ENCODE measurements at regions not wholly inside any gene's neighbourhood (a gene's known extent, or its start where the extent isn't known, plus 50 kb on each side); places are given as distances from the start of the nearest gene placed in this dataset.
"Not testable (repeated sequence)": the region's sequence is repeated elsewhere in the genome, so short reads cannot be mapped to it uniquely, and the experiment has no call there.

DNA sequence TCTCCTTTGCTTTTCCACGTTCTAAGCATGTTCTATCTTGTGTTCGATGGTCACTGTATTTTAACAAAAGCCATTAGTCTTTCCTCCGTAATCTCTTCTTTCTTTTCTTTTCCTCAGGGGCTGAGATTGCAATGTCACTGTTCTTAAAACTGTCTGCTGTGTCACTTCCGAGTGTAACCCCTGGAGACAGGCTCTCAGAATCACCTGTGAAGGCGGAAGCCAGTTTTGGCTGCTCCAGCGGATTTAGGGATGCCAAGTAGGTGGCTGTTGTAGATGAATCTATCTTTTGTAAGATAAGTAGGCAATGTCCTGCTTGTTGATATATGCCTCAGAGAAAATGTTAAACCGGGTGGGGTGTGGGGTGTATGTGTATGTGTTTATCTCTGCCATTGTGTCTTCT is 94.7 kb upstream of the L3MBTL4 start:
- intact Hi-C loops (cut with DNase I): no loop called here
- H3K36me3 ChIP-seq (ENCODE audit: control insufficient read depth in 1 of 2, insufficient read depth in 2 of 2, low read length in 1 of 2): no peaks in the 10 kb centered on the region
- no peak for ATAC-seq (ENCODE audit: low FRiP score)

DNA sequence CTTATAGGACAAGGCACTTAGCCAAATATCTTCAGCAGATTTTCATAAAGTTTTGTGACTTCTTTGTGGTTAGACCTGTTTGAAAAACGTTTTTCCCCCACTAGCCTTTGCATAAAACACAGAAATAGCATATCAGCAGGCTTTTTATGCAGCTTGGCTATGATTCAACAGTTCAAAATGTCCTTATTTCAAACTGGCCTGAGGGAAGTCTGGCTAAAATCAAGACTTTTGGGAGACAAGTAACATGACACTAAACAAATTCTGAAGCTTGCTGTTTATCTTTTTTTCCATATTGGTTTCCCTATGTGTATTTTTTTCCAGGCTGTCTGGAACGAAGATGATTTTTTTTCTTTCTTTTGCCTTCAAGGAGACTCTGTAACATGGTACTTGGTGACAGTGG is 95.1 kb upstream of the L3MBTL4 start:
- ATAC-seq (ENCODE audit: low FRiP score) (no peak), DNase-seq (no peak)
- H3K36me3 ChIP-seq (ENCODE audit: control insufficient read depth in 1 of 2, insufficient read depth in 2 of 2, low read length in 1 of 2): no peaks in the 10 kb centered on the region
- no peaks in the 10 kb centered on the region for H3K4me1 ChIP-seq (ENCODE audit: control insufficient read depth in 1 of 2, insufficient read depth in 2 of 2, low read length in 2 of 2)
- intact Hi-C loops (cut with DNase I): no loop called here
- H3K9me3 ChIP-seq (ENCODE audit: control insufficient read depth, low read length): no peaks in the 10 kb centered on the region
- H3K4me3 ChIP-seq (ENCODE audit: low read length in 2 of 2): no peak overlapping the region
- 0 to 2% methylated on average over 2 of the region's 2 CpGs for WGBS, 2 donors
- H3K27me3 ChIP-seq (ENCODE audit: control insufficient read depth in 1 of 2, insufficient read depth in 2 of 2, low read length in 1 of 2): no peaks in the 10 kb centered on the region
- H3K27ac ChIP-seq (ENCODE audit: low read depth in 1 of 2, low read length in 2 of 2): no peak overlapping the region

More for the DNA sequence above, 94.7 kb upstream of the L3MBTL4 start:
- Histone ChIP-seq H3K4me1 (ENCODE audit: control insufficient read depth in 1 of 2, insufficient read depth in 2 of 2, low read length in 2 of 2) (no peaks in the 10 kb centered on the region), H3K27me3 (ENCODE audit: control insufficient read depth in 1 of 2, insufficient read depth in 2 of 2, low read length in 1 of 2) (no peaks in the 10 kb centered on the region), H3K27ac (ENCODE audit: low read depth in 1 of 2, low read length in 2 of 2) (no peak overlapping the region), H3K9me3 (ENCODE audit: control insufficient read depth, low read length) (no peaks in the 10 kb centered on the region), H3K4me3 (ENCODE audit: low read length in 2 of 2) (no peak overlapping the region)
- no peak for DNase-seq
- WGBS, 2 donors: 42 to 47% methylated on average over 7 of the region's 7 CpGs

DNA sequence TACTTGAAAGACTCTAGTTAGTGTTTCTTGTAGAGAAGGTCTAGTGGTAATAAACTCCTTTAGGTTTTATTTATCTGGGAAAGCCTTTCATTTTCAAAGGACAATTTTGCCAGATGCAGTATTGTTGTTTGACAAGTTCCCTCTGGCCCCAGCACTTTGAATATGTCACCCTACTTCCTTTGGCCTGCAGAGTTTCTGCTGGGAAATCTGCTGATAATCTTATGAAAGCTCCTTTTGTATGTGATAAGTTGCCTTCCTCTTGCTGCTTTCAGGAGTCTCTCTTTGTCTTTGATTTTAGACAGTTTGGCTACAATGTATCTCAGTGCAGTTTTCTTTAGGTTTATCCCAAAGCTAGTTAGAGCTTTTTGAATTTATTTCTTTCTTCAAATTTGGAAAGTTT is 106.2 kb upstream of the L3MBTL4 start:
- ATAC-seq (ENCODE audit: low FRiP score): no peak
- no peaks in the 10 kb centered on the region for H3K36me3 ChIP-seq (ENCODE audit: control insufficient read depth in 1 of 2, insufficient read depth in 2 of 2, low read length in 1 of 2)
- no peaks in the 10 kb centered on the region for H3K4me1 ChIP-seq (ENCODE audit: control insufficient read depth in 1 of 2, insufficient read depth in 2 of 2, low read length in 2 of 2)
- intact Hi-C loops (cut with DNase I): no loop called here
- H3K27me3 ChIP-seq (ENCODE audit: control insufficient read depth in 1 of 2, insufficient read depth in 2 of 2, low read length in 1 of 2): no peaks in the 10 kb centered on the region
- H3K4me3 ChIP-seq (ENCODE audit: low read length in 2 of 2): no peak overlapping the region
- DNase-seq: no peak
- peaks cover 2% of the 10 kb centered on the region for H3K9me3 ChIP-seq (ENCODE audit: control insufficient read depth, low read length)
- no peak overlapping the region for H3K27ac ChIP-seq (ENCODE audit: low read depth in 1 of 2, low read length in 2 of 2)

DNA sequence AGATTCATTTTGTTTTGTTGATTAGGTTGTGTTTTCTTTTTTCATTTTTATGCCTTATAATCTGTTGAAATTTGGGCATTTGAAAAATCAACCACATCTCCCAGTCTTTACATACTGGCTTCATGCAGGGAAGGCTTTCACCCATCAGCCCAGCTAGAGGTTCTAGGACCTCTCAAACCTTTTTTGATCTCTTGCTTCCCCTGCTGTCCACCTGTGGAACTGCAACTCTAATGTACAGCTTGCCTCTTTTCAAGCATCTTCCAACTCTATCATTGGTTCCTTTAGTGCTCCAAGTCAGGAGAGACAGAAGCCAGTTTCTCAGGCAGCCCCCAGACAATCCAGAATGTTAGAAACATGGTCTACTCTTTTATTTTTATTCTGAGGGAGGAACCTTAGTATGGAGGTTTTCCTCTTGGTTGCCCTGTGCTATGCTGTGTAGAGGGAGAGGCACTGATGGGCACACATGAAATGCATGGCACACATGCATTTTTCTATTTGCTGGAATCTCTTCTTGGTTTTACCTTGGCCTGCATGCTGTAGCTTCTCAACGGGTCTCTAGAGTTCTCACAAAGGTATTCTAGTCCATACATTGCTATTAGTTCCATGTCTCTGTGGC is 107.2 kb upstream of the L3MBTL4 start:
- H3K27ac ChIP-seq (ENCODE audit: low read depth in 1 of 2, low read length in 2 of 2): no peak overlapping the region
- no peak for ATAC-seq (ENCODE audit: low FRiP score)
- no peak overlapping the region for H3K4me3 ChIP-seq (ENCODE audit: low read length in 2 of 2)
- intact Hi-C loops (cut with DNase I): no loop called here
- 52 to 54% methylated on average over 1 of the region's 1 CpG for WGBS, 2 donors
- no peaks in the 10 kb centered on the region for H3K4me1 ChIP-seq (ENCODE audit: control insufficient read depth in 1 of 2, insufficient read depth in 2 of 2, low read length in 2 of 2)
- no peaks in the 10 kb centered on the region for H3K36me3 ChIP-seq (ENCODE audit: control insufficient read depth in 1 of 2, insufficient read depth in 2 of 2, low read length in 1 of 2)
- no peaks in the 10 kb centered on the region for H3K9me3 ChIP-seq (ENCODE audit: control insufficient read depth, low read length)
- no peak for DNase-seq
- no peaks in the 10 kb centered on the region for H3K27me3 ChIP-seq (ENCODE audit: control insufficient read depth in 1 of 2, insufficient read depth in 2 of 2, low read length in 1 of 2)

DNA sequence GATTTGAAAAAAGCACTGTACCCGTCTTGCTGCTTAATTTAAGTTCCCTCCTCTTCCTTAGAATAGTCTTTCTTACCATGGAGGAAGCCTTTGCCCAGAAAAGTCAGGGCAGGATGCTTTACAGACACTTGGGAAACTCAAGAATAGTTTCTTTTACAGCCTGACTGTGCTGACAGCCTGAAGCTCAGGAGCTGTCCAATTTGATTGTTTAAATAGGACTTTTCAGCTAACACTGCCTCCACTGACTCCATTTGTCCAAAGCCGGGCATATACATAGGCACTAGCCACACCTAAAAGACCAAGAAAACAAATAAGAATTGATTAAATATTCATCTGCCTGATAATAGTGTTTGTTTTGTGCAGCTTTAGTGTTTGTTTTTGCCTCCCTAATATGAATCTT is 110.9 kb upstream of the L3MBTL4 start:
- H3K4me3 ChIP-seq (ENCODE audit: low read length in 2 of 2): no peak overlapping the region
- ATAC-seq (ENCODE audit: low FRiP score): no peak
- no peak for DNase-seq
- intact Hi-C loops (cut with DNase I): no loop called here
- WGBS, 2 donors: 18% methylated on average over 2 of the region's 2 CpGs
- H3K4me1 ChIP-seq (ENCODE audit: control insufficient read depth in 1 of 2, insufficient read depth in 2 of 2, low read length in 2 of 2): no peaks in the 10 kb centered on the region
- no peak overlapping the region for H3K27ac ChIP-seq (ENCODE audit: low read depth in 1 of 2, low read length in 2 of 2)
- H3K36me3 ChIP-seq (ENCODE audit: control insufficient read depth in 1 of 2, insufficient read depth in 2 of 2, low read length in 1 of 2): no peaks in the 10 kb centered on the region
- H3K27me3 ChIP-seq (ENCODE audit: control insufficient read depth in 1 of 2, insufficient read depth in 2 of 2, low read length in 1 of 2): no peaks in the 10 kb centered on the region
- peaks cover 1% of the 10 kb centered on the region for H3K9me3 ChIP-seq (ENCODE audit: control insufficient read depth, low read length)

DNA sequence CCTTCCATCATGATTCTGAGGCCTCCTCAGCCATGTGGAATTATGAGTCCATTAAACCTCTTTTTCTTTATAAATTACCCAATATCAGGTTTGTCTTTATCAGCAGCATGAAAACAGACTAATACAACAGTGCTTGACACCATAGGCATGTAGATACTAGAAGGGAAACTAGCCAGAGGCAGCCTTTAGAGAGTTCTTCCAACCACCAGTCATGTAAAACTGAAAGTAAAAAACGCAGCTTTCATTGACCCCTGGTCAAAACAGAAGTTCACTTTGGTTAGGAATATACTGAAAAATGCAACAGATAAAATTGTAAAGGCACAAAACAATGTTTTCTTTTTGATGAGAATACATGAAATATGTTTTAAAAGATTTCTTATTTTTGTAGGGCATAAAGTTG is 122.8 kb upstream of the L3MBTL4 start:
- intact Hi-C loops (cut with DNase I): no loop called here
- H3K27ac ChIP-seq (ENCODE audit: low read depth in 1 of 2, low read length in 2 of 2): no peak overlapping the region
- H3K9me3 ChIP-seq (ENCODE audit: control insufficient read depth, low read length): no peaks in the 10 kb centered on the region
- DNase-seq (no peak), ATAC-seq (ENCODE audit: low FRiP score) (no peak)
- no peaks in the 10 kb centered on the region for H3K27me3 ChIP-seq (ENCODE audit: control insufficient read depth in 1 of 2, insufficient read depth in 2 of 2, low read length in 1 of 2)
- 13 to 31% methylated on average over 1 of the region's 1 CpG for WGBS, 2 donors
- no peaks in the 10 kb centered on the region for H3K4me1 ChIP-seq (ENCODE audit: control insufficient read depth in 1 of 2, insufficient read depth in 2 of 2, low read length in 2 of 2)
- H3K4me3 ChIP-seq (ENCODE audit: low read length in 2 of 2): no peak overlapping the region
- no peaks in the 10 kb centered on the region for H3K36me3 ChIP-seq (ENCODE audit: control insufficient read depth in 1 of 2, insufficient read depth in 2 of 2, low read length in 1 of 2)

DNA sequence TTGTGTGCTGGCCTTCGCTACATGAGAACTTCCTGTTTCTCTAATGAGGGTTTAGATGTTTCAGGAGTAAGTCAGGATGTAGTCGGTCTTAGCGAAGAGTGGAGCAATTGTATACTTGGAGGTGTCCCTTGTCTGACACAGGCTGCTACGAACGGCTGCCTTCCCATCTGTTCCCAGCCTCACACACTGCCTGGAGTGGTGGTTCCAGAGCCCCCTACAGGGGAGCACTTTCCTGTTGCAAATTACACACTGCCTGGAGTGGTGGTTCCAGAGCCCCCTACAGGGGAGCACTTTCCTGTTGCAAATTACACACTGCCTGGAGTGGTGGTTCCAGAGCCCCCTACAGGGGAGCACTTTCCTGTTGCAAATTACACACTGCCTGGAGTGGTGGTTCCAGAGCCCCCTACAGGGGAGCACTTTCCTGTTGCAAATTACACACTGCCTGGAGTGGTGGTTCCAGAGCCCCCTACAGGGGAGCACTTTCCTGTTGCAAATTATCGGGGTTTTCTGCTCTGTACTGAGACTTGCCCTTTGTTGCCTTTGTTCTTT is 126.5 kb upstream of the L3MBTL4 start:
- H3K4me1 ChIP-seq (ENCODE audit: control insufficient read depth in 1 of 2, insufficient read depth in 2 of 2, low read length in 2 of 2); H3K9me3 ChIP-seq (ENCODE audit: control insufficient read depth, low read length); H3K36me3 ChIP-seq (ENCODE audit: control insufficient read depth in 1 of 2, insufficient read depth in 2 of 2, low read length in 1 of 2); H3K4me3 ChIP-seq (ENCODE audit: low read length in 2 of 2); H3K27ac ChIP-seq (ENCODE audit: low read depth in 1 of 2, low read length in 2 of 2); ATAC-seq (ENCODE audit: low FRiP score); intact Hi-C loops (cut with DNase I); DNase-seq; H3K27me3 ChIP-seq (ENCODE audit: control insufficient read depth in 1 of 2, insufficient read depth in 2 of 2, low read length in 1 of 2): not testable (repeated sequence)
- WGBS, 2 donors: 58 to 61% methylated on average over 6 of the region's 6 CpGs

DNA sequence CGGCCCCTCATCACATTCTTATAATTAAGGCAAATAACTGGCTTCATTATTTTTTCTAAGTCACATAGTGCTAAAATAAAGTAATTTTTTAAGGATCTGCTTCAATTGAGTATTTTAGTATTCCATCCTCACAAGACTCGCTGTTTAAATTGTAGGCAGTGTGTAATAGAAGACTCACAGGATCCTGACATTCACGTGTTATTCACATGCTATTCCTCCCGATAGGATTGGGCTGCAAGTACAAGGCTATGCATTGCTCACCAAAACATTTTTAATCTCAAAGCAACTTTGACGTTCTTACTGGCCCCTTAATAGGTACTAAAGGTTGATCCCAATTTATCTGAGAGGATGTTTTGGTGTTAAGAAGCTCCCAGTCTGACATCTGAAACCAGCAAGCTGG is 127.6 kb upstream of the L3MBTL4 start:
- no peak overlapping the region for H3K4me3 ChIP-seq (ENCODE audit: low read length in 2 of 2)
- H3K36me3 ChIP-seq (ENCODE audit: control insufficient read depth in 1 of 2, insufficient read depth in 2 of 2, low read length in 1 of 2): no peaks in the 10 kb centered on the region
- no peak for ATAC-seq (ENCODE audit: low FRiP score)
- H3K9me3 ChIP-seq (ENCODE audit: control insufficient read depth, low read length): no peaks in the 10 kb centered on the region
- no peak for DNase-seq
- no peak overlapping the region for H3K27ac ChIP-seq (ENCODE audit: low read depth in 1 of 2, low read length in 2 of 2)
- intact Hi-C loops (cut with DNase I): no loop called here
- no peaks in the 10 kb centered on the region for H3K27me3 ChIP-seq (ENCODE audit: control insufficient read depth in 1 of 2, insufficient read depth in 2 of 2, low read length in 1 of 2)
- no peaks in the 10 kb centered on the region for H3K4me1 ChIP-seq (ENCODE audit: control insufficient read depth in 1 of 2, insufficient read depth in 2 of 2, low read length in 2 of 2)
- 65 to 72% methylated on average over 5 of the region's 5 CpGs for WGBS, 2 donors

DNA sequence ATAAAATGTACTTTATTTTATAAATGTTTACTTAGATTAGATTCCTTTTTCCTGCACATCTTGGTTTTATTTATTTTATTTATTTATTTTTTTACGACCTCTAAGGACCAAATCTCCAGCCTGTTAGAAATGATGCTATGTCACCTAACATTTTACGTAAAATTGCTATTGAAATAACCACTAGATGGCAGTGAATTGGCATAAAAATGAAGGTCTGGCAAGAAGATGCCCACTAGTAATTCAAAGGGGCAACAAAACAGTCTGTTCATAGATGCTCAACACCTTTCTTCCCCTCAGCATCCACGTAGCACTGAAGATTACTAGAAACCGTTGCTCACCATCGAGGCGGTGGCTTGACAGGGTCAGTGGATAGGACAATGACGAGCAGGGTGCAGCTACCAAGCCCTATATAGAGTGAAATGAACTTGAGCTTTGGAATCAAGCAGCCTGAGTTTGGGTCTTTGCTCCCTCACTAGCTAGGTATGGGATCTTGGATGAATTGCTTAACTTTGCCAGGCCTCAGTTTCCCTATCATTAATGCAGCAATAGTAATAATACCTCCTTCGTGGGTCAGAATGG is 128.7 kb upstream of the L3MBTL4 start:
- WGBS, 2 donors: 35 to 36% methylated on average over 8 of the region's 8 CpGs

More for the DNA sequence above, 128.7 kb upstream of the L3MBTL4 start:
- DNase-seq: no peak
- Histone ChIP-seq H3K27me3 (ENCODE audit: control insufficient read depth in 1 of 2, insufficient read depth in 2 of 2, low read length in 1 of 2) (no peaks in the 10 kb centered on the region), H3K9me3 (ENCODE audit: control insufficient read depth, low read length) (no peaks in the 10 kb centered on the region), H3K4me3 (ENCODE audit: low read length in 2 of 2) (no peak overlapping the region), H3K4me1 (ENCODE audit: control insufficient read depth in 1 of 2, insufficient read depth in 2 of 2, low read length in 2 of 2) (no peaks in the 10 kb centered on the region), H3K27ac (ENCODE audit: low read depth in 1 of 2, low read length in 2 of 2) (no peak overlapping the region), H3K36me3 (ENCODE audit: control insufficient read depth in 1 of 2, insufficient read depth in 2 of 2, low read length in 1 of 2) (no peaks in the 10 kb centered on the region)
- intact Hi-C loops (cut with DNase I): no loop called here
- ATAC-seq (ENCODE audit: low FRiP score): no peak

All from aorta (tissue), 5 donors.